ENCODE measurements at regions not wholly inside any gene's neighbourhood (a gene's known extent, or its start where the extent isn't known, plus 50 kb on each side); places are given as distances from the start of the nearest gene placed in this dataset.

- ChIA-PET CTCF (interaction anchor here in 1 of 2 donors (0.6 to 1.1 kb wide), 2 partner anchors 37 to 425 kb away, joined by 3 to 5 read pairs; no protein-coding TSS in a partner anchor), POLR2A (no interaction called here)
- no peak overlapping the region for H3K27ac Mint-ChIP-seq
- 100% methylated on average over 1 of the region's 8 CpGs for whole genome bisulfite sequencing (ENCODE audit: insufficient coverage)
- Histone ChIP-seq H3K27ac (ENCODE audit: low read length) (no peak overlapping the region), H3K4me1 (ENCODE audit: control insufficient read depth in 1 of 2, extremely low read depth in 1 of 2, insufficient read depth in 2 of 2, low read length in 2 of 2) (peaks cover 0 to 4% of the 10 kb centered on the region in 2 experiments), H3K36me3 (ENCODE audit: control insufficient read depth in 2 of 2, extremely low read depth in 1 of 2, insufficient read depth in 1 of 2, low read length in 1 of 2) (no peaks in the 10 kb centered on the region), H3K27me3 (replicated peaks in 1 of 2; ENCODE audit: control insufficient read depth in 2 of 2, extremely low read depth in 1 of 2, insufficient read depth in 2 of 2, low read length in 1 of 2) (peaks cover 0 to 50% of the 10 kb centered on the region in 2 experiments), H3K4me3 (ENCODE audit: control insufficient read depth in 1 of 2, extremely low read depth in 1 of 2, low read length in 1 of 2) (no peak overlapping the region), H3K9me3 (no peaks in the 10 kb centered on the region)
- ATAC-seq (replicated peaks in 1 of 4): no peak
- DNase-seq: no peak
- H3K4me3 Mint-ChIP-seq: no peak overlapping the region
- H3K4me1 Mint-ChIP-seq: no peaks in the 10 kb centered on the region
- H3K36me3 Mint-ChIP-seq: no peaks in the 10 kb centered on the region
- no peaks in the 10 kb centered on the region for H3K9me3 Mint-ChIP-seq
- peaks cover 27 to 28% of the 10 kb centered on the region in 2 donors for H3K27me3 Mint-ChIP-seq
These were observed 108.6 kb upstream of the GPR26 start for GRCh38 chr10:123557366-123558108.

DNA sequence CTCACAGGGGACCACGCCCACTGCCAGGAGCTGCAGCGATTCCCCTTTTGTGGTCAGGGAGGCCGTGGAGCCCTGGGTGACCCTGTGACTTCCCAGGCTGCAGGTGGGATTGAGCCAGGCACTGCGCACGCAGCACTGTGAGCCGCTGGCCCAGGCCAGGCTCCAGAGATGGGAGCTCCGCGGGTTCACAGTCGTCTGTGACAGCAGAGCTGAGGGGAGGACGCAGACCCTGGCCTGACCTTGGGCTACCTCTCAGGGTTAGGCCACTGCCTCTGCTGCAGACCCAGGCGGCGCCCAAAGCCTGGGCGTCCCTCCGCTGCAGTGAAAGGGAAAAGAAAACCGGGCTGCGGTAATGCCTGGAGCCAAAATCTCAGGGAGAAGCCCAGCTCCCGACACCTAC is 107.5 kb upstream of the GPR26 start:
- 80% methylated on average over 16 of the region's 17 CpGs for WGBS (ENCODE audit: insufficient coverage)
- H3K27ac Mint-ChIP-seq: no peak overlapping the region
- no peak overlapping the region for H3K27ac ChIP-seq (ENCODE audit: low read length)
- H3K4me1 ChIP-seq (ENCODE audit: control insufficient read depth in 1 of 2, extremely low read depth in 1 of 2, insufficient read depth in 2 of 2, low read length in 2 of 2): peaks cover 0 to 4% of the 10 kb centered on the region in 2 experiments
- H3K27me3 ChIP-seq (replicated peaks in 1 of 2; ENCODE audit: control insufficient read depth in 2 of 2, extremely low read depth in 1 of 2, insufficient read depth in 2 of 2, low read length in 1 of 2): peaks cover 0 to 52% of the 10 kb centered on the region in 2 experiments
- ChIA-PET POLR2A (no interaction called here), CTCF (interaction anchor here (0.6 to 1.1 kb wide), 7 partner anchors 29 to 1294 kb away, joined by 3 to 6 read pairs (median 4); no protein-coding TSS in a partner anchor)
- no peaks in the 10 kb centered on the region for H3K36me3 ChIP-seq (ENCODE audit: control insufficient read depth in 2 of 2, extremely low read depth in 1 of 2, insufficient read depth in 1 of 2, low read length in 1 of 2)
- H3K4me1 Mint-ChIP-seq: no peaks in the 10 kb centered on the region
- H3K4me3 ChIP-seq (ENCODE audit: control insufficient read depth in 1 of 2, extremely low read depth in 1 of 2, low read length in 1 of 2): no peak overlapping the region
- peaks cover 25 to 26% of the 10 kb centered on the region in 2 donors for H3K27me3 Mint-ChIP-seq
- no peak for ATAC-seq (replicated peaks in 1 of 4)
- no peak overlapping the region for H3K4me3 Mint-ChIP-seq
- H3K36me3 Mint-ChIP-seq: no peaks in the 10 kb centered on the region
- no peak for DNase-seq
- H3K9me3 Mint-ChIP-seq: no peaks in the 10 kb centered on the region
- H3K9me3 ChIP-seq: no peaks in the 10 kb centered on the region

DNA sequence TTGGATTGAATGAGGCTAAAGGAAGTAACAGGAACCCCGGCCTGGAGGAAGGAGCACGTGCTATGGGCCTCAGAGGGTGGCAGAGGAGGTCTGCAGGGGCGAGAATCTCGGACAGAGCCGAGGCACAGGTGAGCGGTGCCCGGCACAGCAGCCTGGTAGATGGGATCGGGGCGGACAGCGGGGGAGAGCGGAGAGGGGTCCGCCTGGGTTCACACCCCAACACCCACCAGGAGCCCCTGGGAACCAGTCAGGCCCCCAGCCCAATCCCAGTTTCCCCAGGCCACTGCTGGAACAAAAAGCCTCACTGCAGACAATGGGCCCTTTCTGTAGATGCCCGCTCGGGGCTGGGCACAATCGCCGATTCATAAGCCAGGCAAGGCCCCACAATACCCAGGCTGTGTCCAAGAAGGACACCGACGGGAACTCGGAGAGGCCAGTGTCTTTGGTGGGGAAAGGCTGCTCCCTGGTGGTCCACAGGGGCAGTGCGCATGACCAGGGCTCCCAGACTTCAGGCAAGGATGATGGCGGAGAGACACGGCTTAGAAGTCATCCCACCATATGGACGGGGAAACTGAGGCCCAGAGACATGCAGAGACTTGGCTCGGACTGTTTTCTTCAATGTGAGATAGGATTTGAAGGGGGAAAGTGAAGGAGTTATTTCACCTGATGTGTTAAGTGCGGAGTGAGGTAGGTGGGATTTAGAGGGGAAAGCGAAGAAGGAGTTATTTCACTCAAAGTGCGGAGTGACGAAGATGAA is 106.9 kb upstream of the GPR26 start:
- H3K9me3 ChIP-seq: no peaks in the 10 kb centered on the region
- no peaks in the 10 kb centered on the region for H3K36me3 Mint-ChIP-seq
- ATAC-seq (replicated peaks in 1 of 4) (peak; percentile 38 to 69 (median 61)), DNase-seq (peak; percentile 16 to 76 (median 53))
- CTCF ChIA-PET: interaction anchor here (0.6 to 1.6 kb wide), 10 partner anchors 29 to 1295 kb away, joined by 3 to 6 read pairs (median 4); no protein-coding TSS in a partner anchor
- H3K27ac Mint-ChIP-seq: no peak overlapping the region
- H3K27me3 ChIP-seq (replicated peaks in 1 of 2; ENCODE audit: control insufficient read depth in 2 of 2, extremely low read depth in 1 of 2, insufficient read depth in 2 of 2, low read length in 1 of 2): peaks cover 0 to 49% of the 10 kb centered on the region in 2 experiments
- peaks cover 0 to 4% of the 10 kb centered on the region in 2 experiments for H3K4me1 ChIP-seq (ENCODE audit: control insufficient read depth in 1 of 2, extremely low read depth in 1 of 2, insufficient read depth in 2 of 2, low read length in 2 of 2)
- no peak overlapping the region for H3K4me3 Mint-ChIP-seq
- H3K9me3 Mint-ChIP-seq: no peaks in the 10 kb centered on the region
- WGBS (ENCODE audit: insufficient coverage): 50% methylated on average over 21 of the region's 28 CpGs
- no peak overlapping the region for H3K27ac ChIP-seq (ENCODE audit: low read length)
- POLR2A ChIA-PET: no interaction called here
- no peaks in the 10 kb centered on the region for H3K36me3 ChIP-seq (ENCODE audit: control insufficient read depth in 2 of 2, extremely low read depth in 1 of 2, insufficient read depth in 1 of 2, low read length in 1 of 2)
- peaks cover 22 to 25% of the 10 kb centered on the region in 2 donors for H3K27me3 Mint-ChIP-seq
- H3K4me3 ChIP-seq (ENCODE audit: control insufficient read depth in 1 of 2, extremely low read depth in 1 of 2, low read length in 1 of 2): no peak overlapping the region
- H3K4me1 Mint-ChIP-seq: no peaks in the 10 kb centered on the region

GRCh38 chr10:123559823-123560092 is 106.4 kb upstream of the GPR26 start:
- Mint-ChIP-seq H3K36me3 (no peaks in the 10 kb centered on the region), H3K27me3 (peaks cover 25% of the 10 kb centered on the region in 2 donors), H3K4me1 (no peaks in the 10 kb centered on the region), H3K27ac (no peak overlapping the region), H3K4me3 (no peak overlapping the region), H3K9me3 (no peaks in the 10 kb centered on the region)
- H3K27ac ChIP-seq (ENCODE audit: low read length): no peak overlapping the region
- POLR2A ChIA-PET: no interaction called here
- H3K4me1 ChIP-seq (ENCODE audit: control insufficient read depth in 1 of 2, extremely low read depth in 1 of 2, insufficient read depth in 2 of 2, low read length in 2 of 2): peaks cover 0 to 4% of the 10 kb centered on the region in 2 experiments
- DNase-seq (peak in 1 of 35 experiments; percentile 15), ATAC-seq (replicated peaks in 1 of 4) (no peak)
- H3K27me3 ChIP-seq (replicated peaks in 1 of 2; ENCODE audit: control insufficient read depth in 2 of 2, extremely low read depth in 1 of 2, insufficient read depth in 2 of 2, low read length in 1 of 2): peaks cover 0 to 52% of the 10 kb centered on the region in 2 experiments
- no peaks in the 10 kb centered on the region for H3K9me3 ChIP-seq
- no peak overlapping the region for H3K4me3 ChIP-seq (ENCODE audit: control insufficient read depth in 1 of 2, extremely low read depth in 1 of 2, low read length in 1 of 2)
- 66% methylated on average over 6 of the region's 7 CpGs for WGBS (ENCODE audit: insufficient coverage)
- H3K36me3 ChIP-seq (ENCODE audit: control insufficient read depth in 2 of 2, extremely low read depth in 1 of 2, insufficient read depth in 1 of 2, low read length in 1 of 2): no peaks in the 10 kb centered on the region
- CTCF ChIA-PET: interaction anchor here (0.6 to 1.6 kb wide), 4 partner anchors 426 to 982 kb away, joined by 3 to 4 read pairs (median 3); no protein-coding TSS in a partner anchor

GRCh38 chr10:123560301-123561140 is 105.6 kb upstream of the GPR26 start:
- Histone ChIP-seq H3K9me3 (no peaks in the 10 kb centered on the region), H3K27me3 (replicated peaks in 1 of 2; ENCODE audit: control insufficient read depth in 2 of 2, extremely low read depth in 1 of 2, insufficient read depth in 2 of 2, low read length in 1 of 2) (peaks cover 0 to 51% of the 10 kb centered on the region in 2 experiments), H3K27ac (ENCODE audit: low read length) (no peak overlapping the region), H3K36me3 (ENCODE audit: control insufficient read depth in 2 of 2, extremely low read depth in 1 of 2, insufficient read depth in 1 of 2, low read length in 1 of 2) (no peaks in the 10 kb centered on the region), H3K4me1 (ENCODE audit: control insufficient read depth in 1 of 2, extremely low read depth in 1 of 2, insufficient read depth in 2 of 2, low read length in 2 of 2) (peaks cover 0 to 4% of the 10 kb centered on the region in 2 experiments), H3K4me3 (ENCODE audit: control insufficient read depth in 1 of 2, extremely low read depth in 1 of 2, low read length in 1 of 2) (no peak overlapping the region)
- DNase-seq: peak in 1 of 35 experiments; percentile 13
- Mint-ChIP-seq H3K36me3 (no peaks in the 10 kb centered on the region), H3K27me3 (peaks cover 25 to 27% of the 10 kb centered on the region in 2 donors), H3K9me3 (no peaks in the 10 kb centered on the region), H3K27ac (no peak overlapping the region), H3K4me1 (no peaks in the 10 kb centered on the region), H3K4me3 (no peak overlapping the region)
- no peak for ATAC-seq (replicated peaks in 1 of 4)
- ChIA-PET POLR2A (no interaction called here), CTCF (interaction anchor here (0.6 to 1.6 kb wide), 4 partner anchors 427 to 982 kb away, joined by 3 to 4 read pairs (median 3); no protein-coding TSS in a partner anchor)
- 68% methylated on average over 8 of the region's 13 CpGs for WGBS (ENCODE audit: insufficient coverage)

GRCh38 chr10:123561141-123561440 is 105.1 kb upstream of the GPR26 start:
- ATAC-seq (replicated peaks in 1 of 4): no peak
- Mint-ChIP-seq H3K4me1 (no peaks in the 10 kb centered on the region), H3K27me3 (peaks cover 25% of the 10 kb centered on the region in 2 donors), H3K27ac (no peak overlapping the region), H3K4me3 (no peak overlapping the region), H3K9me3 (no peaks in the 10 kb centered on the region), H3K36me3 (no peaks in the 10 kb centered on the region)
- 80% methylated on average over 3 of the region's 4 CpGs for WGBS (ENCODE audit: insufficient coverage)
- Histone ChIP-seq H3K27ac (ENCODE audit: low read length) (no peak overlapping the region), H3K9me3 (no peaks in the 10 kb centered on the region), H3K4me3 (ENCODE audit: control insufficient read depth in 1 of 2, extremely low read depth in 1 of 2, low read length in 1 of 2) (no peak overlapping the region), H3K4me1 (ENCODE audit: control insufficient read depth in 1 of 2, extremely low read depth in 1 of 2, insufficient read depth in 2 of 2, low read length in 2 of 2) (peaks cover 0 to 4% of the 10 kb centered on the region in 2 experiments), H3K36me3 (ENCODE audit: control insufficient read depth in 2 of 2, extremely low read depth in 1 of 2, insufficient read depth in 1 of 2, low read length in 1 of 2) (no peaks in the 10 kb centered on the region), H3K27me3 (replicated peaks in 1 of 2; ENCODE audit: control insufficient read depth in 2 of 2, extremely low read depth in 1 of 2, insufficient read depth in 2 of 2, low read length in 1 of 2) (peaks cover 0 to 49% of the 10 kb centered on the region in 2 experiments)
- POLR2A ChIA-PET: interaction anchor here in 1 of 2 donors (0.6 kb wide), 1 partner anchor 861 kb away, joined by 3 read pairs; the partner anchor contains the start of gene C10orf120
- peak in 1 of 35 experiments; percentile 13 for DNase-seq
- CTCF ChIA-PET: interaction anchor here in 1 of 2 donors (1.6 kb wide), 1 partner anchor 428 kb away, joined by 3 read pairs; no protein-coding TSS in a partner anchor

All from T-cell (primary cell).